ENCODE measurements at regions not wholly inside any gene's neighbourhood (a gene's known extent, or its start where the extent isn't known, plus 50 kb on each side); places are given as distances from the start of the nearest gene placed in this dataset.

DNA sequence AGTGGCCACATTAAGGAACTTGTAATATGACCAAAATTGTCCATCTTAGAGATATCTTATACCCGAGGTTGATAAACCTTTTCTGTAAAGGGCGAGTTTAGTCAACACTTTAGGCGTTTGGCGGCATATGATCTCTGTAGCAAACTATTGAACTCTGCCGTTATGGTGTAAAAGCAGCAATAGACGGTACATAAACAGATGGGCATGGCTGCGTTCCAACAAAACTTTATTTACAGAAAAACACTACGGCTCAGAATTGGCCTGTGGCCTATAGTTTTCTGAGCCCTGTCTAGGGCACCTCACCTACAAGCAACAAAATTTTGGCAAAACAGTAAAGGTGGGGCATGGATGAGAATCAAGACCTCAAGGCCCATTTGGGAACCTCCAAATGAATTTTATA lies 121.9 kb upstream of the HAAO start:
- TF ChIP-seq CEBPB (IDR thresholded peaks at IDR 0.05) (no peak), EP300 (IDR thresholded peaks at IDR 0.05; ENCODE audit: borderline replicate concordance) (no peak), CREB1 (IDR thresholded peaks at IDR 0.05; ENCODE audit: low read depth) (no peak), REST (IDR thresholded peaks at IDR 0.05; ENCODE audit: low read depth) (no peak), TAF1 (IDR thresholded peaks at IDR 0.05; ENCODE audit: low read depth) (no peak)

Data from Ishikawa (cell line).